Activated gamma-delta T cell (primary cell): ENCODE measurements at regions not wholly inside any gene's neighbourhood (a gene's known extent, or its start where the extent isn't known, plus 50 kb on each side); places are given as distances from the start of the nearest gene placed in this dataset.

ENCODE experiments used
- DNase-seq: peaks from one replicate; lab custom pipeline; 2025; lab: John Stamatoyannopoulos, UW

DNA sequence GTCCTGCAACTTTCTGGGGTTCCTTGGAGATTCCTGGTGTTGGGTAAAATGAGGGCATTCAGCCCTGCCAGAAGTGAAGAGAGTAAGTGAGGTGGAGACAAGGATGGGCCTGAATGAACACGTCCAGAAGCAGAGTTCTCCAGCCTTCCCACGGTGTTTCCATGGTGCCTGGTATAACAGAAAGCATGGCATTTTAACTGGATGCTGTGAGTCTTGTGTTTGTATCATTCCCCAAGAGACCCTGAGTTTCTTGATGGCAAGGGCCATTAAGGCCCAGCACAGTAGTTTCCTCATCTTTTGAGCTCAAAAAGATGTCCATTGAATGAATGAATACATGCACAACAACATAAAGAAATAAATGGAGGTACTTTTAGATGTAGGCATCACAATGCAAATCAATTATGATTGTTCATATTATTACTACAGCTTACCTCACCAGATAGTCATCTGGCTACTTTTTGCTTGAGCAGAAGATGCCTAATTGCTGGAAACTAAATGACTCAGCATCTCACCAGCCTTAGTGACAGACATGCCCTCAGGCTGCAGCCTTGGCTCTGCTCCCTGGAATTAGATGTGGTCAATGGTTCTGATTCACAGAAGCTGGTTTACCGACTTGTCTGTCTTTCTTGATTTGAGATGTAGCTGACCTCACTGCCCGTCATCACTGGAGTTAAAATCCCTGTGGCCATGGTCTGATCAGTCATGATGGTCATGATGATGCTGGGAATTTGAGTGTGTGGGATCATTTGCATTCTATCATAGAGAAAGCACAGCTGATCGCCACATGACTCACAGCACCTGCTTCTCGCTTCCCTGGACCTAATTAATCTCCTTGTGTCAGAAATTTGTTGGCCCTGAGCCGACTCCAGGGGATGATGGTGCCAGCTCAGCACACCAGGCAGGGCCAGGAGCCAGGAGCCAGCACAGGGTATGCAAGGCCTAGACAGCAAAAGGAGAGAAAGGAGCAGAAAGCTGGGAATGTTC is 83.9 kb downstream of the CXCL12 start:
- no peak for DNase-seq

GRCh38 chr10:44298713-44299112 is 86.2 kb downstream of the CXCL12 start:
- no peak for DNase-seq

- no peak for DNase-seq
Observed at GRCh38 chr10:44297963-44298362, 86.9 kb downstream of the CXCL12 start.

DNA sequence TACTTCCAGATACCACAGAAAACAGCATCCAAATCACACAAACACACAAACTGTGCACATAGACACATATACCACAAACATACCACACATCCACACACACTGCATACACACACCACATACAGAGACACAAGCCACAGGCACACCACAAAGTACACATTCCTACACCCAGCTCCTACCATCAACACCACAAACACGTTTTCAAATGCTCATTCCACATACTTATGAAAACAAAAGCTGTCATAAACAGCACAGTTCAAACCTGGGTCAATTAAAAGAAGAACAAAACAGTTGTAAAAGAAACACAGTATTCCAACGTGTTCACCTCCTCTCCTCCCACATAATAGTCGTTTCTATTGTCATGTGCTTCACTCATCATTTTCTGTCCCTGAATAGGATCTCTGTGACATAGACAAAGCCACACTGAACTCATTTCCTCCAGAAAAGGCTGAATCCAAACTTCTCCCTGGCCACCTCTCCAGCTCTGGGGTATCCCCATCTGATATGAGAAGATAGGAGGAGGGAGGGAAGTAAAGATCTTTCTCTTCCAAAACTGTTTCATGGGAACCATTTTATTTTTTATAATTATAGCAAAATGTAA is 89.2 kb downstream of the CXCL12 start:
- no peak for DNase-seq

DNA sequence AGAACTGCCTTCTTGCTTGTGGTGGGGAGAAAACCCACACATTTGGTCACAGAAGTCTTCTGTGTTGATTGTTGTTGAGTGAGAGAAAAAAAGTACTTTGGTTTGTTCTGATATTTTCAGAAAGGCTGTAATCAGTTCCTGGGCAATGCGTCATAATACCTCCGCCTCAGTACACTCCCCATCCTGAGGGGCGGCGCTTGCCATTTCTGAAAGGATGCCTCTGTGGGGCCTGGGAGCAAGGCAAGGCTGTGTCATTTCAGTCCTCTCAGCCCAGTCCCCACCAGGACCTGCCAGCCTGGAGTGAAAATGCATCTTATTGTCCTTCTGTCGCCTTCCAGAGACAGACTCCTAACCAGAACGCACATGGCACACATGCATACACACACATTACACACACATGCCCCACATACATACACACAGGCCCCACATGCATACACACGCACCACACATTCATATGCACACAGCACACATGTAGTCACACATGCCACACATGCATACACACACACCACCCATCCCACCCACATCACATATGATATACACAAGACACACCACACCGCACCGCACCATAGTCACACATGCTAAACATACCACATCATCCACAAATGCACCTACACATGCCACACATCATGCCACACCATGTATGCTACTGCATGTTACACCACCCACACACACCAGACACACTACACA is 90.0 kb downstream of the CXCL12 start:
- DNase-seq: no peak

- DNase-seq: no peak
Observed at GRCh38 chr10:44293842-44294241, 91.1 kb downstream of the CXCL12 start.

DNA sequence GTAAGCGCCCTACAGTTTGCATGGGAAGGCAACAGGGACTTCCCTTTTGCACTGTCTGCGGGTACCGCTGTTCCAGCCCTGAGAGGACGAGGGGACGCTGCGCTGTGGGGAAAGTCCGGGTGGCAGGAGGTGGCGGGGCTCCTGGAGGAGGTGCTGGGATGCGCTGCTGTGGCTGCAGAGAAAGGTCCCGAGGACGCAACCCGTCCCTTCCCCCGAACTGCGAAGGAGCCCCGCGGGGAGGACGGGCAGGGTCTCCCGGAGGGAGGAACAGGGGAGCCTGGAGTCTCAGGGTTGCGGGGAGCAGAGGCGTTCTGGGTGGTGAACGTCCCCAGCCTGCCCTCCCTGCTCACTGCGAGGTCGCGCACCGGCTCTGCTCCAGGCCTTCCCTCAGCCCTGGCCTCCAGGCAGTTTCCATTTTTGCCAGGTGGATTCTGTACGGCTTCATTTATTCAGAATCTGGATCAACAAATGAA is 91.6 kb downstream of the CXCL12 start:
- no peak for DNase-seq

DNA sequence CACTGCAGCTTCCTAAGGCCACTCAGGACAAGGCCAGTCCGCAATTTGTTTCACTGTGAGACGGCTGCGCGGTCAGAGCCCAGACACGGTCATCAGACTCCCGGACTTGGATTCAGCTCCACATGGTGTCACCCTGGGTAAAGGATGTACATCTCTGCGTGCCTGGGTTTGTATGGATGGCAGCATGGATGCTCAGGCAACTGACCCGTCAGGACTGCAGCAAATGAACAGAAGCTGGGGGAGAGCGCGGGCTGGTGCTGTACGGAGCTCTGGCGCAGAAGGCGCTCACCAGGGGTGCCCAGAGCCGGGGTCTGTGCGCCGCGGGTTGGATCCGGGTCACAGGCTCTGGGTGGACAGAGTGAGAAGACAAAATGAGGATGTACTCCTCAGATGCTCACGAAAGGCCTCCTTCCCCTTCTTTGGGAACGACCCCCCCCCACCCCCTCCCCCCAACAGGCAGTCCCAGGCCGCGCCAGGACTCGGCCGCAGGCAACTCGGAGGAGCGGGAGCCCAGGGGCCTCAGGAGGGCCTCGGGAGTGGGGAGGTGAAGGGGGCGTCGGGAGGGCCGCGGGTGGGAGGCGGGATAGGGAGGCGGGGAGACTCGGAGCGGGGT is 92.4 kb downstream of the CXCL12 start:
- no peak for DNase-seq

DNA sequence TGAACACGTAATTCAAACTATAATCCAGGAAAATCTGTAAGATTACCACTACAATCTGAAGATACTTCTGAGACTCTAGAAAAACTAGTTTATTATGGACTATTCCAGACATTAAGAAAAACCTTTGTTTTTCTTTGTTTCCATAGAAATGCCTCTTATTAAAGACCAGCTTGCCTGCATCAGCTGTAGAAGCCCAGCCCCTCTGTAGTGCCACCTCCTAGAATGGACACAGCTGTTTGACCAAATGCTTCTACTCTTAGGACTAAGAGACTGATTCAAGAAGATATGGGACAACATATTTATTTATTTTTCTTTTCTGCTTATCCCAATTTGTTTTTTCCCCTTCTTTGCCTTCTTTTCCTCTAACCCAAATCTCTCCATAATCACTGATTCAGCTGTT is 93.8 kb downstream of the CXCL12 start:
- no peak for DNase-seq

DNA sequence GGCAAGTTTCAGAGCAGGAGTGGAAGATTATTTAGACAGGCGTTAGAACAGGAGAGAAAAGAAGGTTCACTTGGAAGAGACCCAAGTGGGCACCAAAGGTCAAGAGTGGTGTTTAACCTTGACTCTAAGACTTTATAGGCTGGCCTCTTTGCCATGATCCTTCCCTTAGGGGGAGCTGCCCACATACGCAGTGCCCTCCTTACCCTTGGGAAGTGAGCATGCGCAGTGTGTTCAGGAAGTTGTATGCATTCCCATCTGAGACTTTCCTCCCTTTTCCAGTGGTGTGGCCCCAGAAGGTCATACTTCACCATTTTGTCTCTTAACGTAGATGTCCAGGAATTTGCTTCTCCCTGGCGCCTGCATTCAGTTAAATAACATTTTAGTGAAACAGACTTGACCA is 95.8 kb downstream of the CXCL12 start:
- DNase-seq: no peak

DNA sequence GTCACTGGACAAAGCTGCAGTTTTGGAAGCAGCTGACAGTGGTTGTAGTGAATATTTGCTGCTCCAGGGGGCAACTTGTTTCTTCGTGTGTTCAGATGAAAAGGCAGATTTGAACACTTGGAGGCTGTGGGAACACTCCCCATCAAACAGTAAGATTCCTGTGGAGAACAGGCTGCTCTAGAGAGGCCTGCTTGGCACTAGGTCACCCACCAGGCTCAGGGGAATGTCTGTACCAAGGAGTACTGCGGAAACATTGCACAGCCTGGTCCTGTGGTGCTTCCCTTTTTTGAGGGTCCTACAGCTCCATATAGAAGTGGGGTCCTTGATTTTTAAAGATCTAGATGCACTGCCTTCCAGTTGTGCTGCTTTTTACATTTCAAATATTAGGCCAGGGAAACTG is 97.5 kb downstream of the CXCL12 start:
- no peak for DNase-seq

DNA sequence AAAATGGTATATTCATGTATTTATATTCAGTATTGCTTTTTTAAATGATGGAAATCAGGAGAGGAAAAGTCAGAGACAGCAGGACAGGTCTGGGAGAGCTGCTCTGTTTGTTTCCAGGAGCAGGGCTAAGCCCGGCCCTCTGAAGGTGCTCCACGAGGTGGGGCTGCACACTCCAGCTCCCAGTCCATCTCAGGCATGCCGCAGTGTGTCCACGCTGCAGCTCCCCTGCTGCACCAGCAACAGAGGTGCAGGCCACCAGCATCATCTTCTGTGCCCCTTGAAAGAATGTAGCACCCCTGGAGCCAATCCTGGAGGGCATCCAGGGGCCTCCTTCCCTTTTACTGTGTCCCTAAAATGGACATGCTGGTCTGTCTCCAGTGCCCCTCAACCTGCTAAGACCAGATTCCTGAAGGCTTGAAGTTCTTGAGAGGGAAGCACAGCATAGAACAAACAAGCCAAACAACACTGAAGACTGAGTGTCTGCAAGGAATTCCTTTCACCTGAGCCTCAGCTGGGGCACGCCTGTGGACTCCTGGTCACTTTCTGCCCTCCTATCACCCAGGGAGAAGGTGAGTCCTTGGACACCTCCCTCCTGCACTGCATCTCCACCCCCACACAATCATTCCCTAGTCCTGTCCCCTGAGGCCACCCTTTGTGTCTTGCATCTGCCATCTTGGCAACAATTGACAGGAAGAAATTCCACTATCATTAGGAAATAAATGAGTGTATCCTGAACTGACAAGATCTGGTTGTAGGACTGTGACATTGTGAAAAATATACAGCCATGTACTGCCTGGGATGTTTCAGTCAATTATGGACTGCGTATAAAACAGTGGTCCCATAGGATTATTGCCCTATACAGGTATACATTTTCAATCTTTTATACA is 100.5 kb downstream of the CXCL12 start:
- no peak for DNase-seq

GRCh38 chr10:44282626-44283300 is 102.1 kb downstream of the CXCL12 start:
- no peak for DNase-seq

GRCh38 chr10:44281662-44282061 is 103.2 kb downstream of the CXCL12 start:
- DNase-seq: no peak

- DNase-seq: no peak
Observed at GRCh38 chr10:44281089-44281613, 103.7 kb downstream of the CXCL12 start.

DNA sequence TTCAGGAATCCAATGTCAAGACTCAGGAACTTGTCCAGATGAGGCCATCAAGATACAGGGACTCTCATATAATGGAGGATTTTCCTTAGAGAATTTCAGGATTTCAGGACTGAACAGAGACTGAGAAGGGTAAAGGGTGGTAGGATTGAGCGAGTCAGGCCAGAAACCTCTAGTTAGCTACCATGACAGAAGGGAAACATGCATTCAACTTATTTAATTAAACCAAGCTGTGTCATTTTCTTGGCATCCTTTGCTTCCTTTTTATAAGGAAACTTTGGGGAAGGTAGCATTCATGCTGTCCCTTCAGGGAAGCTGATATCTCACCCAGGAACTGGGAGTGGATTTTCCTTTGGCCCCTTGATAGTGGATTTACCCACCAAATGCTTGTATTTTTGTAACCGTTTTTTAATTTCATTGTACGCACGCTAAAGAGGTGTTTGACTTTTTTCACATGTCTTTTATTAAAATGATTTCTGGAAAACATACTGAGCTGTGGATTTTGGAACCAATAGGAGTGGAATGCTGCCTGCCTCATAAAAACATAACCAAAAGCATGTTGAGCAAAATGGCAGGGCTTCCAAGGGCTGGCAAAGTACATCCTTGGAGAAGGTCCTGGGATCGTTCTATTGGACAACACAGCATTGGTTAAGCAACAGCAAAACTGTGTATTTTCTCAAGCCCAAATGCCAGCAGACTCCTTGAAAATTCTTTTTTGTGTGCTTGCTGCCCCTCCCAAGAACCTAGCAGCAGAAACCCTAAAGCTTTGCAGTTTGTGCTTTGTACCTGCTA is 104.5 kb downstream of the CXCL12 start:
- no peak for DNase-seq

GRCh38 chr10:44279426-44280126 is 105.3 kb downstream of the CXCL12 start:
- no peak for DNase-seq

DNA sequence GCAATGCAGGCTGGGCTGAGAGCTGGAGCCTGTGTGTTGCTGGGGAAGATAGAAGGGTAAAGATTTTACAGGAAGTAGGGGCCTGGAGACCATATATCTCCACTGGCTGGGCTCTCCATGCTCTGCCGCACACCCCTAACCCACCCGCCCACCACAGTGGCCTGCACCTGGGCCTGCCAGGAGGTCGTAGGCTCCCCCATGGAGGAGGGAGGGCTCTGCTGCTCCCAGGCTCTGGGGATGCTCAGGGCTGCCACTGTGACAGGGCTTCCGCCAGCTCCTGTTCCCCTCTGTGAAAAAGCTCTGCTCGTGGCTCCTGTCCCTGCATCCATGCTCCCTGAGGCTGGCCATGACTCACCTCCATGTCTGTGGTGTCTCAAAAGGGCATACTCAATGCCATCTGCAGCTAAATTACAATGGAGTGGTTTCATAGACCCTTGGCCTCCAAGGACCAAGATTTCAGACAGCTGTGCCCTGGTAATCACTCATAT is 106.0 kb downstream of the CXCL12 start:
- DNase-seq: no peak
